SH-SY5Y (cell line): ENCODE measurements at regions not wholly inside any gene's neighbourhood (a gene's known extent, or its start where the extent isn't known, plus 50 kb on each side); places are given as distances from the start of the nearest gene placed in this dataset.

Source experiments
- GATA2 ChIP-seq: IDR thresholded peaks from 2 replicates; pipeline ENCODE4 v1.6.1; 2011; ENCODE audit warnings: mild to moderate bottlenecking, low read depth, low read length
- GATA3 ChIP-seq: IDR thresholded peaks from 2 replicates; pipeline ENCODE4 v1.6.1; 2011; ENCODE audit warnings: low read depth, mild to moderate bottlenecking, low read length, moderate library complexity

- no peak for TF ChIP-seq GATA3
- TF ChIP-seq GATA2 = no peak
These were observed 85.9 kb upstream of the INSIG1 start for GRCh38 chr7:155211761-155212160.
